H1 (cell line): ENCODE measurements at regions not wholly inside any gene's neighbourhood (a gene's known extent, or its start where the extent isn't known, plus 50 kb on each side); places are given as distances from the start of the nearest gene placed in this dataset.

Source experiments
- BACH1 ChIP-seq: IDR thresholded peaks from 2 replicates; pipeline ENCODE4 v1.6.1; 2012; ENCODE audit warnings: low read length, improper control_type of control experiment
- BCL11A ChIP-seq, 2 experiments: IDR thresholded peaks; one replicate each; pipeline ENCODE4 v1.6.1; 2011; ENCODE audit warnings: low read depth in 2 of 2, low read length in 2 of 2, mild to moderate bottlenecking in 2 of 2
- CBX5 ChIP-seq: fragments of 300-800, 300-1000 bp; sonication (generic); IDR thresholded peaks from 2 replicates; pipeline ENCODE4 v1.7.1; 2016; ENCODE audit warnings: antibody characterized with exemption, low read length, low read depth
- CTCF ChIP-seq, 3 experiments: IDR thresholded peaks; 1 replicate in 2 of 3; 2 replicates in 1 of 3; pipeline versions ENCODE4 v1.5.1 to v1.6.1; 2011; ENCODE audit warnings: low read length in 3 of 3, mild to moderate bottlenecking in 3 of 3, inconsistent platforms in 2 of 3, low read depth in 1 of 3, moderate library complexity in 1 of 3; ENCODE audit not compliant: insufficient read depth in 1 of 3; ENCODE audit errors: control extremely low read depth in 1 of 3
- E2F6 ChIP-seq: IDR thresholded peaks from 2 replicates; pipeline ENCODE4 v1.6.1; 2012; ENCODE audit warnings: inconsistent platforms
- EP300 ChIP-seq, 2 experiments: IDR thresholded peaks; 1 replicate in 1 of 2; 2 replicates in 1 of 2; pipeline ENCODE4 v1.6.1; 2011 to 2012; ENCODE audit warnings: low read depth in 2 of 2, low read length in 2 of 2, mild to moderate bottlenecking in 2 of 2, borderline replicate concordance in 1 of 2, inconsistent platforms in 1 of 2, moderate library complexity in 1 of 2
- GTF2F1 ChIP-seq: IDR thresholded peaks from 2 replicates; pipeline ENCODE4 v1.6.1; 2012; ENCODE audit warnings: low read depth, low read length, improper control_type of control experiment, borderline replicate concordance
- HDAC2 ChIP-seq, 2 experiments: fragments of 300-600 bp in 1 of 2; sonication (generic) in 1 of 2; IDR thresholded peaks; 2 replicates each; pipeline ENCODE4 v1.6.1; 2011 to 2012; ENCODE audit warnings: low read depth in 2 of 2, low read length in 2 of 2, mild to moderate bottlenecking in 2 of 2, moderate library complexity in 2 of 2, borderline replicate concordance in 1 of 2, inconsistent platforms in 1 of 2
- HDAC6 ChIP-seq: IDR thresholded peaks from one replicate; pipeline ENCODE4 v1.7.1; 2012; ENCODE audit warnings: low read depth, mild to moderate bottlenecking, inconsistent platforms, low read length, moderate library complexity
- JUN ChIP-seq: IDR thresholded peaks from 2 replicates; pipeline ENCODE4 v1.6.1; 2011; ENCODE audit warnings: low read depth, mild to moderate bottlenecking, improper control_type of control experiment, low read length
- JUND ChIP-seq: IDR thresholded peaks from 2 replicates; pipeline ENCODE4 v1.6.1; 2011; ENCODE audit warnings: mild to moderate bottlenecking, improper control_type of control experiment, low read length
- MAFK ChIP-seq: IDR thresholded peaks from 2 replicates; pipeline ENCODE4 v1.6.1; 2012; ENCODE audit warnings: low read depth, mild to moderate bottlenecking, improper control_type of control experiment, low read length
- PHF8 ChIP-seq: fragments of 200-600 bp; sonication (generic); conservative IDR thresholded peaks from 2 replicates; pipeline ENCODE4 v1.7.1; 2012; ENCODE audit warnings: low read depth, mild to moderate bottlenecking, inconsistent platforms, low read length, moderate library complexity
- RXRA ChIP-seq: IDR thresholded peaks from 2 replicates; pipeline ENCODE4 v1.6.1; 2011; ENCODE audit warnings: low read depth, mild to moderate bottlenecking, low read length, moderate library complexity; ENCODE audit not compliant: insufficient read depth
- SIX5 ChIP-seq: IDR thresholded peaks from 2 replicates; pipeline ENCODE4 v1.6.1; 2011; ENCODE audit warnings: mild to moderate bottlenecking, low read depth, low read length
- SRF ChIP-seq: IDR thresholded peaks from 2 replicates; pipeline ENCODE4 v1.6.1; 2011; ENCODE audit warnings: mild to moderate bottlenecking, low read depth, low read length, moderate library complexity

GRCh38 chr9:108709126-108709525 lies 146.7 kb downstream of the ACTL7B start (continued):
- no peak for TF ChIP-seq PHF8
- no peak for TF ChIP-seq HDAC2 (IDR thresholded peaks at IDR 0.05; ENCODE audit: borderline replicate concordance in 1 of 2, low read depth in 2 of 2, low read length in 2 of 2)
- no peak for TF ChIP-seq CBX5
- TF ChIP-seq HDAC6, result no peak
- no peak for TF ChIP-seq EP300 (IDR thresholded peaks at IDR 0.05; ENCODE audit: borderline replicate concordance in 1 of 2, low read depth in 2 of 2, low read length in 2 of 2)
- TF ChIP-seq GTF2F1, result no peak
- TF ChIP-seq JUN, result no peak
- TF ChIP-seq SRF, result no peak
- TF ChIP-seq MAFK, result no peak
- TF ChIP-seq BACH1, result no peak
- no peak for TF ChIP-seq SIX5
- TF ChIP-seq BCL11A (IDR thresholded peaks at IDR 0.05; ENCODE audit: low read depth in 2 of 2, low read length in 2 of 2), result no peak
- no peak for TF ChIP-seq CTCF (IDR thresholded peaks at IDR 0.05; ENCODE audit: control extremely low read depth in 1 of 3, insufficient read depth in 1 of 3, low read depth in 1 of 3, low read length in 3 of 3)
- TF ChIP-seq E2F6, result no peak
- no peak for TF ChIP-seq JUND
- TF ChIP-seq RXRA, result no peak
